Activated T-cell treated with anti-CD3 and anti-CD28 coated beads, Interleukin-2, amount 50 U/mL, for 24 hours (primary cell): ENCODE measurements at regions not wholly inside any gene's neighbourhood (a gene's known extent, or its start where the extent isn't known, plus 50 kb on each side); places are given as distances from the start of the nearest gene placed in this dataset.

ENCODE experiments used
- DNase-seq: peaks from one replicate; pipeline ENCODE4 v3.0.0-alpha.2; 2020
- H3K27ac Mint-ChIP-seq: 2 replicates; pipeline ENCODE4 v1.8.0; 2020; ENCODE audit warnings: mild to moderate bottlenecking, mixed read lengths
- H3K27me3 Mint-ChIP-seq: 2 replicates; pipeline ENCODE4 v1.8.0; 2020; ENCODE audit warnings: mixed read lengths
- H3K36me3 Mint-ChIP-seq: 2 replicates; pipeline ENCODE4 v1.8.0; 2020; ENCODE audit warnings: low read depth, mixed read lengths
- H3K4me1 Mint-ChIP-seq: 2 replicates; pipeline ENCODE4 v1.8.0; 2020; ENCODE audit warnings: low read depth, mixed read lengths
- H3K4me3 Mint-ChIP-seq: 2 replicates; pipeline ENCODE4 v1.8.0; 2020; ENCODE audit warnings: mild to moderate bottlenecking, moderate library complexity, mixed read lengths
- H3K9me3 Mint-ChIP-seq: 2 replicates; pipeline ENCODE4 v1.8.0; 2020; ENCODE audit warnings: mixed read lengths

- no peak overlapping the region for H3K27ac Mint-ChIP-seq
Measured at GRCh38 chr2:19156646-19157045, 201.8 kb downstream of the OSR1 start.

DNA sequence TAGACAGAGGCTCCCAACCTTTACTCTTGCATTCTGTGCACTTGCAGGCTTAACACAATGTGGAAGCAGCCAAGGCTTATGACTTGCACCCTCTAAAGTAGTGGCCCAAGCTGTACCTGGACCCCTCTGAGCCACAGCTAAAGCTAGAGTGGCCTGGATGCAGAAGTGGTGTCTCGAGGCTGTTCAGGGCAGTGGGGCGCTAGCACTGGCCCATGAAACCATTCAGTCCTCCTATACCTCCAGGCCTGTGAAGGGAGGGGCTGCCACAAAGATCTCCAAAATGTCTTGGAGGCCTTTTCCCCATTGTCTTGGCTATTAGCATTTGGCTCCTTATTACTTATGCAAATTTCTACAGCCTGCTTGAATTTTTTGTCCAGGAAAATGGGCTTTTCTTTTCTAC is 207.7 kb downstream of the OSR1 start:
- Mint-ChIP-seq H3K27me3 (no peaks in the 10 kb centered on the region), H3K36me3 (no peaks in the 10 kb centered on the region), H3K4me1 (no peaks in the 10 kb centered on the region), H3K4me3 (no peak overlapping the region), H3K27ac (no peak overlapping the region), H3K9me3 (peaks cover 28% of the 10 kb centered on the region)
- DNase-seq: no peak

More at GRCh38 chr2:19156646-19157045, 201.8 kb downstream of the OSR1 start:
- DNase-seq: no peak
- no peaks in the 10 kb centered on the region for H3K4me1 Mint-ChIP-seq
- no peaks in the 10 kb centered on the region for H3K27me3 Mint-ChIP-seq
- H3K36me3 Mint-ChIP-seq: no peaks in the 10 kb centered on the region
- H3K4me3 Mint-ChIP-seq: no peak overlapping the region
- H3K9me3 Mint-ChIP-seq: peaks cover 14% of the 10 kb centered on the region

- H3K4me3 Mint-ChIP-seq: no peak overlapping the region
- DNase-seq: no peak
- no peaks in the 10 kb centered on the region for H3K27me3 Mint-ChIP-seq
- H3K36me3 Mint-ChIP-seq: no peaks in the 10 kb centered on the region
- no peak overlapping the region for H3K27ac Mint-ChIP-seq
- peaks cover 21% of the 10 kb centered on the region for H3K9me3 Mint-ChIP-seq
- no peaks in the 10 kb centered on the region for H3K4me1 Mint-ChIP-seq
Measured at GRCh38 chr2:19146867-19147266, 211.6 kb downstream of the OSR1 start.

GRCh38 chr2:19141234-19142004 is 217.0 kb downstream of the OSR1 start:
- Mint-ChIP-seq H3K9me3 (no peaks in the 10 kb centered on the region), H3K4me1 (no peaks in the 10 kb centered on the region), H3K27me3 (no peaks in the 10 kb centered on the region), H3K4me3 (no peak overlapping the region), H3K27ac (no peak overlapping the region), H3K36me3 (no peaks in the 10 kb centered on the region)
- no peak for DNase-seq

- Mint-ChIP-seq H3K9me3 (no peaks in the 10 kb centered on the region), H3K4me3 (no peak overlapping the region), H3K4me1 (no peaks in the 10 kb centered on the region), H3K36me3 (no peaks in the 10 kb centered on the region), H3K27ac (no peak overlapping the region), H3K27me3 (no peaks in the 10 kb centered on the region)
- no peak for DNase-seq
Measured at GRCh38 chr2:19140463-19141208, 217.8 kb downstream of the OSR1 start.

GRCh38 chr2:19139386-19139785 is 219.0 kb downstream of the OSR1 start:
- Mint-ChIP-seq H3K27me3 (no peaks in the 10 kb centered on the region), H3K4me1 (no peaks in the 10 kb centered on the region), H3K36me3 (no peaks in the 10 kb centered on the region), H3K4me3 (no peak overlapping the region), H3K27ac (no peak overlapping the region), H3K9me3 (no peaks in the 10 kb centered on the region)
- DNase-seq: no peak

GRCh38 chr2:19138264-19138825 is 220.1 kb downstream of the OSR1 start:
- Mint-ChIP-seq H3K27me3 (no peaks in the 10 kb centered on the region), H3K4me1 (no peaks in the 10 kb centered on the region), H3K9me3 (no peaks in the 10 kb centered on the region), H3K27ac (no peak overlapping the region), H3K4me3 (no peak overlapping the region), H3K36me3 (no peaks in the 10 kb centered on the region)
- no peak for DNase-seq

- H3K27ac Mint-ChIP-seq: no peak overlapping the region
Measured at GRCh38 chr2:19137433-19137832, 221.0 kb downstream of the OSR1 start.

DNA sequence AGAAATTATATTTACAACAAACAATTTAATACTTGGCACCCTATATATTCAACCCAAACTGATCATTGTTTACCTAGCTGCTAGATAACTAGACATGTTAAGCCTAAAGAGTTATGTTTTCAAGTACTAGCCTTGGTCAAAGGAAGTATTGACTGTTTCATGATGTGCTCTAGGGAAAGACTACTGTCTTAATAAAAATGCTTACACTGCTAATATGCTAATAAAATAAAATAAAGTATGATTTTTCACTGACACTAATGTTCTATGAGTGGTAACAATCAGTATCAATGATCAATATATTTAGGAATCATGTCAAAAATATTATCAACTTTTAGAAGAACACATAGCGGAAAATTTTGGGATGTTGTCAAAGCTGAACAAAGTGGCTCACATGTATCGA is 225.5 kb downstream of the OSR1 start:
- Mint-ChIP-seq H3K4me1 (peaks cover 1% of the 10 kb centered on the region), H3K36me3 (no peaks in the 10 kb centered on the region), H3K27ac (no peak overlapping the region), H3K27me3 (peaks cover 5% of the 10 kb centered on the region), H3K4me3 (no peak overlapping the region), H3K9me3 (no peaks in the 10 kb centered on the region)
- no peak for DNase-seq

More at GRCh38 chr2:19137433-19137832, 221.0 kb downstream of the OSR1 start:
- no peaks in the 10 kb centered on the region for H3K4me1 Mint-ChIP-seq
- DNase-seq: no peak
- no peaks in the 10 kb centered on the region for H3K9me3 Mint-ChIP-seq
- no peaks in the 10 kb centered on the region for H3K36me3 Mint-ChIP-seq
- H3K4me3 Mint-ChIP-seq: no peak overlapping the region
- H3K27me3 Mint-ChIP-seq: peaks cover under 1% of the 10 kb centered on the region

- H3K36me3 Mint-ChIP-seq: no peaks in the 10 kb centered on the region
- no peak overlapping the region for H3K4me3 Mint-ChIP-seq
- H3K27ac Mint-ChIP-seq: no peak overlapping the region
- no peaks in the 10 kb centered on the region for H3K9me3 Mint-ChIP-seq
- H3K27me3 Mint-ChIP-seq: peaks cover 5% of the 10 kb centered on the region
- DNase-seq: no peak
- peaks cover 1% of the 10 kb centered on the region for H3K4me1 Mint-ChIP-seq
Measured at GRCh38 chr2:19131871-19132270, 226.6 kb downstream of the OSR1 start.

- Mint-ChIP-seq H3K9me3 (no peaks in the 10 kb centered on the region), H3K27me3 (peaks cover 5% of the 10 kb centered on the region), H3K4me1 (peaks cover 1% of the 10 kb centered on the region), H3K36me3 (no peaks in the 10 kb centered on the region), H3K4me3 (no peak overlapping the region), H3K27ac (no peak overlapping the region)
- no peak for DNase-seq
Measured at GRCh38 chr2:19128148-19128547, 230.3 kb downstream of the OSR1 start.

GRCh38 chr2:19127616-19128015 is 230.8 kb downstream of the OSR1 start:
- H3K4me3 Mint-ChIP-seq: no peak overlapping the region
- DNase-seq: no peak
- H3K4me1 Mint-ChIP-seq: peaks cover 1% of the 10 kb centered on the region
- H3K9me3 Mint-ChIP-seq: no peaks in the 10 kb centered on the region
- H3K27me3 Mint-ChIP-seq: peaks cover 5% of the 10 kb centered on the region
- no peaks in the 10 kb centered on the region for H3K36me3 Mint-ChIP-seq
- H3K27ac Mint-ChIP-seq: no peak overlapping the region

GRCh38 chr2:19125901-19126680 is 232.3 kb downstream of the OSR1 start:
- H3K36me3 Mint-ChIP-seq: no peaks in the 10 kb centered on the region
- H3K4me3 Mint-ChIP-seq: no peak overlapping the region
- H3K4me1 Mint-ChIP-seq: peaks cover 1% of the 10 kb centered on the region
- H3K27ac Mint-ChIP-seq: no peak overlapping the region
- no peak for DNase-seq
- no peaks in the 10 kb centered on the region for H3K27me3 Mint-ChIP-seq
- H3K9me3 Mint-ChIP-seq: no peaks in the 10 kb centered on the region

GRCh38 chr2:19124135-19124534 is 234.3 kb downstream of the OSR1 start:
- Mint-ChIP-seq H3K36me3 (no peaks in the 10 kb centered on the region), H3K27me3 (no peaks in the 10 kb centered on the region), H3K9me3 (no peaks in the 10 kb centered on the region), H3K4me1 (no peaks in the 10 kb centered on the region), H3K4me3 (no peak overlapping the region), H3K27ac (no peak overlapping the region)
- DNase-seq: no peak
